ENCODE measurements at regions not wholly inside any gene's neighbourhood (a gene's known extent, or its start where the extent isn't known, plus 50 kb on each side); places are given as distances from the start of the nearest gene placed in this dataset.

GRCh38 chr7:101747879-101748345 is 69.5 kb upstream of the CUX1 start:
- TF ChIP-seq CTCF (conservative IDR thresholded peaks at IDR 0.05) (no peak), EZH2 (IDR thresholded peaks at IDR 0.05; ENCODE audit: low read depth) (no peak)
